PC-9 (cell line): ENCODE measurements at regions not wholly inside any gene's neighbourhood (a gene's known extent, or its start where the extent isn't known, plus 50 kb on each side); places are given as distances from the start of the nearest gene placed in this dataset.

Source experiments
- CTCF ChIP-seq: fragments of 200-600 bp; sonication (generic); conservative IDR thresholded peaks from 2 replicates; pipeline ENCODE4 v1.6.1; 2017; ENCODE audit warnings: mixed run types, antibody characterized with exemption, mild to moderate bottlenecking, moderate library complexity
- EZH2 ChIP-seq: fragments of 200-600 bp; sonication (generic); IDR thresholded peaks from 2 replicates; pipeline ENCODE4 v1.8.0; 2017; ENCODE audit warnings: antibody characterized with exemption, low read depth

GRCh38 chr4:180950377-180950776 is 1292.8 kb upstream of the TENM3 start:
- TF ChIP-seq CTCF (no peak), EZH2 (no peak)
